OCI-LY3 (cell line): ENCODE measurements at regions not wholly inside any gene's neighbourhood (a gene's known extent, or its start where the extent isn't known, plus 50 kb on each side); places are given as distances from the start of the nearest gene placed in this dataset.

Source experiments
- H2AFZ ChIP-seq: fragments of 200-600, 300-600 bp; shearing (Covaris generic); 2 replicates; pipeline ENCODE4 v1.6.0; 2014; ENCODE audit warnings: antibody characterized with exemption, low read depth, low read length
- H3K27ac ChIP-seq: fragments of 200-600, 300-600 bp; sonication (generic); 2 replicates; pipeline ENCODE4 v1.5.1; 2014; ENCODE audit warnings: mild to moderate bottlenecking, low read length, moderate library complexity, mixed read lengths
- H3K27me3 ChIP-seq: fragments of 200-600, 300-600 bp; sonication (generic); 2 replicates; pipeline ENCODE4 v1.6.1; 2014; ENCODE audit warnings: low read depth, low read length, mixed read lengths
- H3K36me3 ChIP-seq: fragments of 200-600, 300-600 bp; sonication (generic); replicated peaks from 2 replicates; pipeline ENCODE3; 2014; ENCODE audit warnings: low read depth, low read length, mixed read lengths
- H3K4me1 ChIP-seq: fragments of 300-600, 200-600 bp; sonication (generic); 2 replicates; pipeline ENCODE4 v1.6.1; 2014; ENCODE audit warnings: low read length, mixed read lengths
- H3K4me2 ChIP-seq: fragments of 200-600, 300-600 bp; sonication (generic); 2 replicates; pipeline ENCODE4 v1.6.1; 2014; ENCODE audit warnings: low read length, mixed read lengths
- H3K4me3 ChIP-seq: fragments of 300-600, 200-600 bp; sonication (generic); 2 replicates; pipeline ENCODE4 v1.5.1; 2014; ENCODE audit warnings: antibody characterized with exemption, mild to moderate bottlenecking, low read length, moderate library complexity
- H3K79me2 ChIP-seq: fragments of 300-600, 200-600 bp; shearing (Covaris generic); 2 replicates; pipeline ENCODE4 v1.6.1; 2014; ENCODE audit warnings: mild to moderate bottlenecking, low read length, mixed read lengths
- H3K9ac ChIP-seq: fragments of 300-600, 200-600 bp; shearing (Covaris generic); 2 replicates; pipeline ENCODE4 v1.6.0; 2014; ENCODE audit warnings: mild to moderate bottlenecking, low read length, moderate library complexity
- H3K9me3 ChIP-seq: fragments of 200-600, 300-600 bp; shearing (Covaris generic); 2 replicates; pipeline ENCODE4 v1.6.1; 2014; ENCODE audit warnings: low read length, mixed read lengths; ENCODE audit not compliant: insufficient read depth
- H4K20me1 ChIP-seq: fragments of 200-600, 300-600 bp; sonication (generic); 2 replicates; pipeline ENCODE4 v1.6.1; 2016; ENCODE audit warnings: low read length, mixed read lengths; ENCODE audit not compliant: insufficient read depth
- CTCF ChIP-seq: fragments of 200-600, 300-600 bp; sonication (generic); IDR thresholded peaks from 2 replicates; pipeline ENCODE4 v1.5.1; 2014; ENCODE audit warnings: antibody characterized with exemption, low read length, low read depth
- EZH2phosphoT487 ChIP-seq: fragments of 200-600 bp; shearing (Covaris generic); IDR thresholded peaks from 2 replicates; pipeline ENCODE4 v1.6.1; 2018; ENCODE audit warnings: antibody characterized with exemption, mixed run types, low read depth

DNA sequence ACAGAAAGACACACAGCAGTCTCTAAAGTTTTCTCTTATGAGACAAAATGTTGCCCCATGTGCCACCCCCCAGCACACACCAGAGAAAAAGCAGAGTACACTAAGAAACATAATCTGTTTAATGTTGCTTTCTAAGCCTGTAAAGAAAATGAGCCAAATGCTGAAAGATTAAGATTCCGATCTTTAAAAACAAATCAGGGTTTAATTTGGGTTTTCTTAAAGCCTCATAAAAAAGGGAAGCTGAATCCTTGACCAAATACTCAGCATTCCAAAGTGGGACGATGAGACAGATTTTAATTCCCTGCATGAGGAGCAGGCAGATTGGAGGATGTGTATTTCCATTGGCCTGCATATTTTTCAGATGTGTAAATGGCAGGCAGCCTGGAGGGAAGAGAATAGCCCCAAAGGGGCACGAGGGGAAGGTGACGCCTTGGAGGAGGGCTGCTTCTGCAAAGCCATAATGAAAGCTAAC is 118.4 kb downstream of the COPRS start:
- Histone ChIP-seq H2AFZ (no peak overlapping the region), H3K4me3 (no peak overlapping the region), H3K36me3 (no peaks in the 10 kb centered on the region), H4K20me1 (no peaks in the 10 kb centered on the region), H3K27ac (no peak overlapping the region), H3K4me1 (no peaks in the 10 kb centered on the region), H3K4me2 (no peak overlapping the region), H3K9me3 (no peaks in the 10 kb centered on the region), H3K79me2 (no peaks in the 10 kb centered on the region), H3K9ac (no peak overlapping the region), H3K27me3 (peaks cover 17% of the 10 kb centered on the region)
- no peak for TF ChIP-seq EZH2phosphoT487
- no peak for TF ChIP-seq CTCF

- Histone ChIP-seq H2AFZ (no peak overlapping the region), H3K4me1 (no peaks in the 10 kb centered on the region), H3K4me2 (no peak overlapping the region)
Observed at GRCh38 chr17:31738996-31739699, 119.9 kb downstream of the COPRS start.

GRCh38 chr17:31738488-31738887 is 120.6 kb downstream of the COPRS start:
- Histone ChIP-seq H3K27me3 (peaks cover 5% of the 10 kb centered on the region; the same call in 1 of the 2 replicates), H3K27ac (no peak overlapping the region), H3K79me2 (no peaks in the 10 kb centered on the region), H2AFZ (no peak overlapping the region), H3K4me2 (no peak overlapping the region), H4K20me1 (no peaks in the 10 kb centered on the region), H3K9ac (no peak overlapping the region), H3K9me3 (no peaks in the 10 kb centered on the region), H3K4me3 (no peak overlapping the region), H3K4me1 (no peaks in the 10 kb centered on the region), H3K36me3 (no peaks in the 10 kb centered on the region)
- TF ChIP-seq CTCF (no peak), EZH2phosphoT487 (no peak)

More at GRCh38 chr17:31738996-31739699, 119.9 kb downstream of the COPRS start:
- H3K36me3 ChIP-seq = no peaks in the 10 kb centered on the region
- H3K9me3 ChIP-seq = no peaks in the 10 kb centered on the region
- no peaks in the 10 kb centered on the region for H3K79me2 ChIP-seq
- no peak for TF ChIP-seq CTCF
- H3K27me3 ChIP-seq = peaks cover 10% of the 10 kb centered on the region
- H3K9ac ChIP-seq = no peak overlapping the region
- no peaks in the 10 kb centered on the region for H4K20me1 ChIP-seq
- no peak overlapping the region for H3K27ac ChIP-seq
- no peak overlapping the region for H3K4me3 ChIP-seq

DNA sequence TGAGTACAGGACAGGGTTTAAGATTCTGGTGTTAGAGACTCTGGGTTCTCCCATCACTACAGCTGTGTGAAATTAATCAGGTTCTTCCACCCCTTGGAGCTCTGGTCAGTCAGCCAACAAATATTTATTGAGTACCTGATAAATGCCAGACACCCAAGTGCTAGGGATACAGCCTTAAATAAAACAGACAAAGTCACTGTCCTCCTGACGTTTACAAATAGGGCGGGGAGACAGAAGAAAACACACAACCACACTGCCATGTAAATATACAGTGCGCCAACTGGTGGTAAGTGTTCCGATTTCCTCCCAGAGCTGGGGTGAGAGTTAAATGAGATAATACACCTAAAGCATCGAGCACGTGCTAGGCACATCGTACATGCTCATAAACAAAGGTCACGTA is 121.0 kb downstream of the COPRS start:
- TF ChIP-seq EZH2phosphoT487 (no peak), CTCF (no peak)
- Histone ChIP-seq H3K9ac (no peak overlapping the region), H3K4me2 (no peak overlapping the region)

More for the DNA sequence above, 121.0 kb downstream of the COPRS start:
- H3K9me3 ChIP-seq = no peaks in the 10 kb centered on the region
- H3K27ac ChIP-seq = no peak overlapping the region
- no peaks in the 10 kb centered on the region for H4K20me1 ChIP-seq
- peaks cover 3% of the 10 kb centered on the region; the same call in 1 of the 2 replicates for H3K27me3 ChIP-seq
- no peak overlapping the region for H2AFZ ChIP-seq
- no peak overlapping the region for H3K4me3 ChIP-seq
- no peaks in the 10 kb centered on the region for H3K36me3 ChIP-seq
- no peaks in the 10 kb centered on the region for H3K4me1 ChIP-seq
- no peaks in the 10 kb centered on the region for H3K79me2 ChIP-seq
